DND-41 (cell line): ENCODE measurements at regions not wholly inside any gene's neighbourhood (a gene's known extent, or its start where the extent isn't known, plus 50 kb on each side); places are given as distances from the start of the nearest gene placed in this dataset.

Experiments
- ATAC-seq: fragments of 200-7000 bp; cut with Tn5 transposase; 3 replicates; pipeline ENCODE4 v1.9.1; 2021; ENCODE audit warnings: low read depth; ENCODE audit not compliant: insufficient read depth
- DNase-seq: peaks from one replicate; pipeline ENCODE4 v3.0.0-alpha.2; 2020
- H2AFZ ChIP-seq: 2 replicates; pipeline ENCODE4 v1.6.0; 2012; ENCODE audit warnings: low read depth, low read length
- H3K27ac ChIP-seq: 2 replicates; pipeline ENCODE4 v1.5.1; 2012; ENCODE audit warnings: low read length, inconsistent platforms
- H3K27me3 ChIP-seq: fragments of 200-600 bp; sonication (generic); 2 replicates; pipeline ENCODE4 v1.6.0; 2012; ENCODE audit warnings: low read length, mild to moderate bottlenecking, inconsistent platforms; ENCODE audit not compliant: insufficient read depth, poor library complexity
- H3K36me3 ChIP-seq: 2 replicates; pipeline ENCODE4 v1.5.1; 2012; ENCODE audit warnings: low read length, inconsistent platforms; ENCODE audit not compliant: insufficient read depth
- H3K4me1 ChIP-seq: 2 replicates; pipeline ENCODE4 v1.5.1; 2012; ENCODE audit warnings: mild to moderate bottlenecking, low read length; ENCODE audit not compliant: insufficient read depth
- H3K4me2 ChIP-seq: 2 replicates; pipeline ENCODE4 v1.6.0; 2012; ENCODE audit warnings: mild to moderate bottlenecking, moderate library complexity, low read length, inconsistent platforms; ENCODE audit not compliant: insufficient read depth
- H3K4me3 ChIP-seq, 2 experiments: fragments of 200-600 bp in 1 of 2; shearing (Covaris generic) in 1 of 2; 2 replicates each; pipeline ENCODE4 v1.5.1; 2012 to 2016; ENCODE audit warnings: inconsistent platforms in 2 of 2, low read length in 2 of 2, mild to moderate bottlenecking in 2 of 2, low read depth in 1 of 2, moderate library complexity in 1 of 2
- H3K79me2 ChIP-seq: 2 replicates; pipeline ENCODE4 v1.6.0; 2012; ENCODE audit warnings: low read length, inconsistent platforms; ENCODE audit not compliant: insufficient read depth
- H3K9ac ChIP-seq: 2 replicates; pipeline ENCODE4 v1.6.0; 2012; ENCODE audit warnings: low read depth, mild to moderate bottlenecking, inconsistent platforms, low read length, moderate library complexity
- H3K9me3 ChIP-seq: 2 replicates; pipeline ENCODE4 v1.5.1; 2012; ENCODE audit warnings: low read length, moderate library complexity, mild to moderate bottlenecking, inconsistent platforms; ENCODE audit not compliant: insufficient read depth, severe bottlenecking
- H4K20me1 ChIP-seq: 2 replicates; pipeline ENCODE4 v1.6.0; 2012; ENCODE audit warnings: low read length; ENCODE audit not compliant: insufficient read depth
- EZH2 ChIP-seq: IDR thresholded peaks from 3 replicates; pipeline ENCODE4 v1.6.1; 2012; ENCODE audit warnings: borderline replicate concordance, low read depth, mild to moderate bottlenecking, moderate library complexity, low read length, inconsistent platforms; ENCODE audit not compliant: severe bottlenecking
- TF ChIP-seq, protein P1 (sequence below): IDR thresholded peaks from 2 replicates; pipeline ENCODE4 v1.5.1; 2012; ENCODE audit warnings: borderline replicate concordance, low read length, moderate library complexity, mild to moderate bottlenecking; ENCODE audit not compliant: poor library complexity, severe bottlenecking; ENCODE audit errors: extremely low read depth

DNA sequence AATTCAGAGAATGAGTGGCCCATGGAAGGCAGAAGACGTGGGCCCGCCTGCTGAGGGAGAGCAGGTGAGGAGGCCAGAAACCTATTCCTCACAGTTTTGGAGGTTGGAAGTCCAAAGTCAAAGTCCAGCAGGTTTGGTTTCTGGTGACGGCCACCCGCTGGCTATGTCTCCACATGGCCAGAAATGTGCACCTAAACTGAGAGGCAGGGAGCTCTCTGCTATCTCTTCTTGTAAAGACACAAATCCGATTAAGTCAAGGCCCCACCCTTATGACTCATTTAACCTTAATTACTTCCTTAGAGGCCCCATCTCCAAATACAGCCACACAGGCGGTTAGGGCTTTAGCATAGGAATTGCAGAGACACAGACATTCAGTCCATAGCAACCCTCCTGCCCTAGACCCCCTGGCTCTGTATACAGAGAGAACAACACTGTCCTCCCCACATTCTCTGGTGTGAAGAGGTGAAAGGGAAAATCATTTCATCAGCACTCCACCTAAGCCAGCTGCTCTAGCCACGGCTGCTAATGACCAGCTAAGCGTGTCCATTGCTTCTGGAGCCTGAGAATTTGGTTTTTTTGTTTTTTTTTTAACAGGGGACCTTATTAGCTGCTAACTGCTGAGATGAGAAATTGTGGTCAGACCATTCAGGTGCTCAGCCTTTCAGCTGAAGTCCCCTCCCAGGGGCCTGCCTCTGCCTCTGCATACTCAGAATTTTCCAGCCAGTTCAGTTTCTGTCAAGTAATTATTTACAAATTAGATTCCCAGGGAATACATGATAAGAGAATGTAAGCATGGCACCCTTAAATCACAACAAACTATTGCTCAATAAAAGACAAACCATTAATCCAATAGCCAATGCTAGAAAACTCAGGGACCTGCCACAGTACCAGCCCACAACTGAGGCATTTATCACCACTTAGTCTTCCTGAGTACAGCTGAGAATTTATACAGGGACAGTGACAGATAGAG, 368.7 kb upstream of the ID2 start:
- no peak overlapping the region for H3K9ac ChIP-seq
- H2AFZ ChIP-seq: no peak overlapping the region
- no peak overlapping the region for H3K4me2 ChIP-seq

DNA sequence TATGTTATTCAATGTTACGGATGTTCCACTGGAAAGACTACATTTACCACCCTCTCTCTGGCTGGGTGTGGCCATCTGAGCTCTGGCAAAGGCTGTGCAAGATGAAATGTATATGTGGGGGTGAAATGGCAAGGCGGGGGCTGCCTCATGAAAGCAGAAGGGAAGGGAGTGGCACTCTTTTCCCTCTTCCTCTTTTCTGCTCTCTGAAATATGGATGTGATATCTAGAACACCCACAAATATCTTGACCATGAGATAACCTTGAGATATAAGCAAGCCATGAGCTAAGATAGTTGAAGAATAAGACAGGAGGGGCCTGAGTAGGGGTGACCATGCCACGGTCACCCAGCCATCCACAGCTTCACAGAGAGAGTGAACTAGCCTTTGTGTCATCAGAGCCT, 367.8 kb upstream of the ID2 start:
- no peaks in the 10 kb centered on the region for H3K27me3 ChIP-seq
- no peak overlapping the region for H3K9ac ChIP-seq
- H3K27ac ChIP-seq: no peak overlapping the region
- H3K36me3 ChIP-seq: no peaks in the 10 kb centered on the region
- no peak overlapping the region for H3K4me2 ChIP-seq
- no peak overlapping the region for H3K4me3 ChIP-seq
- H3K79me2 ChIP-seq: no peaks in the 10 kb centered on the region
- no peak overlapping the region for H2AFZ ChIP-seq
- no peak for DNase-seq
- H3K9me3 ChIP-seq: no peaks in the 10 kb centered on the region
- TF ChIP-seq, protein P1, sequence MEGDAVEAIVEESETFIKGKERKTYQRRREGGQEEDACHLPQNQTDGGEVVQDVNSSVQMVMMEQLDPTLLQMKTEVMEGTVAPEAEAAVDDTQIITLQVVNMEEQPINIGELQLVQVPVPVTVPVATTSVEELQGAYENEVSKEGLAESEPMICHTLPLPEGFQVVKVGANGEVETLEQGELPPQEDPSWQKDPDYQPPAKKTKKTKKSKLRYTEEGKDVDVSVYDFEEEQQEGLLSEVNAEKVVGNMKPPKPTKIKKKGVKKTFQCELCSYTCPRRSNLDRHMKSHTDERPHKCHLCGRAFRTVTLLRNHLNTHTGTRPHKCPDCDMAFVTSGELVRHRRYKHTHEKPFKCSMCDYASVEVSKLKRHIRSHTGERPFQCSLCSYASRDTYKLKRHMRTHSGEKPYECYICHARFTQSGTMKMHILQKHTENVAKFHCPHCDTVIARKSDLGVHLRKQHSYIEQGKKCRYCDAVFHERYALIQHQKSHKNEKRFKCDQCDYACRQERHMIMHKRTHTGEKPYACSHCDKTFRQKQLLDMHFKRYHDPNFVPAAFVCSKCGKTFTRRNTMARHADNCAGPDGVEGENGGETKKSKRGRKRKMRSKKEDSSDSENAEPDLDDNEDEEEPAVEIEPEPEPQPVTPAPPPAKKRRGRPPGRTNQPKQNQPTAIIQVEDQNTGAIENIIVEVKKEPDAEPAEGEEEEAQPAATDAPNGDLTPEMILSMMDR: no peak
- TF ChIP-seq EZH2: no peak
- ATAC-seq: no peak
- peaks cover 52% of the 10 kb centered on the region for H3K4me1 ChIP-seq
- H4K20me1 ChIP-seq: no peaks in the 10 kb centered on the region

More for the DNA sequence above, 368.7 kb upstream of the ID2 start:
- Histone ChIP-seq H3K4me1 (peaks cover 55% of the 10 kb centered on the region), H3K36me3 (no peaks in the 10 kb centered on the region), H3K4me3 (no peak overlapping the region), H4K20me1 (no peaks in the 10 kb centered on the region), H3K27ac (peak overlapping the region; percentile 51), H3K9me3 (no peaks in the 10 kb centered on the region), H3K79me2 (no peaks in the 10 kb centered on the region), H3K27me3 (no peaks in the 10 kb centered on the region)
- no peak for DNase-seq
- TF ChIP-seq EZH2: no peak
- TF ChIP-seq, protein P1: no peak
- ATAC-seq: peak; percentile 13; the same call in 1 of the 3 replicates

DNA sequence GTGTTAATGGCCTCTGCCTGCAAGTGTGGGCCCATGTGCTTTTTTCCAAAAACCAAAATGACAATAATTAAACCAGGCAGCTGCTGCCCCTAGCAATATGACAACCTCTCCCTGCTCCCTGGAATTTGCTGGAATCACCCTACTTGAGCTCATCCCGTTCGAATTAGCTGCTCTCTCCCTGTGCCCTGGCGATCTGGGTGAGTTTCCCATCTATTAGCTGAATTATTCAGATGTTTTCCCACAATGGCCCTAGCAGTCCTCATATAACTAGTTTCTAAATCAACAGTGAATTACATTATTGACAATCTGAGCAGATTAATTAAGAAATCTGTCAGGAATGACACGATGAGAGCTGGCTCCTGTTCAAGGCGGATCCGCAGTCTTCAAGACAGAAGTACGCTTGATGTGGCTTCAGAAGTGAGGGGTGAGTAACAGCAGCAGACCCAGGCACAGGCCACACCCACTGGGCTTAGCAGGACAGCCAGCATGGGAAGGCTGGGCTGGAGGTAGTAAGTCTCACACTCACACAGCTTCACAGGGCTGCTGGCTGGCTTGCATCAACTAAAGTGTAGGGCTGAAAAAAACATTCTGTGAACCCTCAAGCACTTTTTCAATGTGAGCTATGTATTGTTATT, 366.2 kb upstream of the ID2 start:
- H3K79me2 ChIP-seq: no peaks in the 10 kb centered on the region
- H4K20me1 ChIP-seq: no peaks in the 10 kb centered on the region
- TF ChIP-seq EZH2: no peak
- TF ChIP-seq, protein P1: no peak
- no peak overlapping the region for H3K9ac ChIP-seq
- peaks cover 37% of the 10 kb centered on the region for H3K4me1 ChIP-seq
- H3K36me3 ChIP-seq: no peaks in the 10 kb centered on the region
- no peak for ATAC-seq
- H3K4me3 ChIP-seq: no peak overlapping the region
- DNase-seq: no peak
- H2AFZ ChIP-seq: no peak overlapping the region
- H3K27ac ChIP-seq: no peak overlapping the region
- H3K27me3 ChIP-seq: no peaks in the 10 kb centered on the region
- H3K9me3 ChIP-seq: no peaks in the 10 kb centered on the region
- no peak overlapping the region for H3K4me2 ChIP-seq
